GM21619 (cell line): ENCODE measurements at regions not wholly inside any gene's neighbourhood (a gene's known extent, or its start where the extent isn't known, plus 50 kb on each side); places are given as distances from the start of the nearest gene placed in this dataset.
"Not testable (repeated sequence)": the region's sequence is repeated elsewhere in the genome, so short reads cannot be mapped to it uniquely, and the experiment has no call there.

Experiments
- ATAC-seq: cut with Tn5 transposase; IDR thresholded peaks from one replicate; pipeline ENCODE4 v1.9.1; 2021; ENCODE audit not compliant: unreplicated experiment

DNA sequence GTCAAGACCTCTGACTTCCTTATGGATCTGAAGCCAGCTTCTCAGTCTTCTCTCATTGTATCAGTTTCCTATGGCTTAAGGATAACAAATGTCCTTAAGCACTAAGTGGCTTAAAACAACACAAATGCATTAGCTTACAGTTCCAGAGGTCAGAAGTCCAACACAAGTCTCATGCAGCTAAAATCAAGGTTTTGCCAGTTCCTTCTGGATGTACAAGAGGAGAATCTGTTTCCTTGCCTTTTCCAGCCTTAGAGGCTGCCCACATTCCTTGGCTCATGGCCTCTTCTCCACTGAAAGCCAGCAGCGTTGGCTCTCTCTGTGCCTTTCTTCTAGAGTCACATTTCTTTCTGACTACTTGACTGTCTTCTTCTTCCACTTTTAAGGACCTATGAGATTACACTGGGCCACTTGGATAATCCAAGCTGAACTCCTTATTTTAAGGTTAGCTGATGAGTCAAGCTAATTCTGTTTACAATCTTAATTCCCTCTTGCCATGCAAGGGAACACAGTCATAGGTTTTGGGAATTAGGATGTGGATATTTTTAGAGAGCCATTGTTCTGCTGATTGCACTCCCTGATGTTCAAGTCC lies 179.0 kb downstream of the BCAS1 start:
- no peak for ATAC-seq

GRCh38 chr20:53890443-53891305 lies 179.7 kb downstream of the BCAS1 start:
- no peak for ATAC-seq

- ATAC-seq, result no peak
Observed at GRCh38 chr20:53889411-53890148, 180.8 kb downstream of the BCAS1 start.

GRCh38 chr20:53888951-53889350 lies 181.4 kb downstream of the BCAS1 start:
- no peak for ATAC-seq

GRCh38 chr20:53888510-53888909 lies 181.9 kb downstream of the BCAS1 start:
- no peak for ATAC-seq

- no peak for ATAC-seq
Observed at GRCh38 chr20:53887973-53888372, 182.4 kb downstream of the BCAS1 start.

- no peak for ATAC-seq
Observed at GRCh38 chr20:53884859-53885541, 185.4 kb downstream of the BCAS1 start.

DNA sequence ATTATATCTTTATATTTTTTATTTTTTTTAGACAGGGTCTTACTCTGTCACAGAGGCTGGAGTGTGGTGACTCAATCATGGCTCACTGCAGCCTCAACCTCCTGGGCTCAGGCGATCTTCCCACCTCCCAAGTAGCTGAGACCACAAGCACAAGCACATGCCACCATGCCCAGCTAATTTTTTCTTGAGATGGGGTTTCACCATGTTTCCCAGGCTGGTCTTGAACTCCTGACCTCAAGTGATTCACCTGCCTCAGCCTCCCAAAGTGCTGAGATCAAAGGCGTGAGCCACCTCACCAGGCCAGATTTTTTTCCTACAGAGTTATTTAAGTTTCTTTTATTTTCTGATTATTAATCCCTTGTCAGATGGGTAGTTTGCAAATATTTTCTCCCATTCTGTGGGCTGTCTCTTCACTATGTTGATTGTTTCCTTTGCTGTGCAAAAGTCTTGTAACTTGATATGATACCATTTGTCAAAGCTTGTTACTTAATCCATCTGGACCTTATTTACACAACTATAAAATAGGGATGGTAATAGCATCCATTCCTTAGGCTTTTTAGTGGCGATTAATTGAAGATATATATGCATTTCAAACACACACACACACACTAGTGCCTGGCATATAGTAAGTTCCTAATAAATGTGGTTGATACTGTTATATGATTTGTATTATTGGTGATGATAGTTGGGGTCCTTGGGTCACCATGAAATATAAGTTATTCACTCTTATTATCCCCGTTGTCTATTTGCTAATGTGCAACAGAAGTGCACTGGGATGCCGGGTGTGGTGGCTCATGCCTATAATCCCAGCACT lies 187.1 kb downstream of the BCAS1 start:
- ATAC-seq, result no peak

DNA sequence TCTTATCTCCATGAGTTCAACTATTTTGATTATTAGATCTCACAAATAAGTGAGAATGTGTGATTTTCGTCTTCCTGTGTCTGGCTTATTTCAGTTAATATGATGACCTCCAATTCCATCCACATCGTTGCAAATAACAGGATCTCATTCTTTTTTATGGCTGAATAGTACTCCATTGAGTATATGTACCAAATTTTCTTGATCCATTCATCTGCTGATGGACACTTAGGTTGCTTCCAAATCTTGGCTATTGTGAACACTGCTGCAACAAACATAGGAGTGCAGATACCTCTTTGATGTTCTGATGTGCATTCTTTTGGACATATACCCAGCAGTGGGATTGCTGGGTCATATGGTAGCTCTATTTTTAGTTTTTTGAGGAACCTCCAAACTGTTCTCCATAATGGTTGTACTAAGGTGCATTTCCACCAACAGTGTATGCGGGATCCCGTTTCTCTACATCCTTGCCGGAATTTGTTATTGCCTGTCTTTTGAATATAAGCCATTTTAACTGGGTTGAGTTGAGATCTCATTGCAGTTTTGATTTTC lies 187.9 kb downstream of the BCAS1 start:
- ATAC-seq, result not testable (repeated sequence)

DNA sequence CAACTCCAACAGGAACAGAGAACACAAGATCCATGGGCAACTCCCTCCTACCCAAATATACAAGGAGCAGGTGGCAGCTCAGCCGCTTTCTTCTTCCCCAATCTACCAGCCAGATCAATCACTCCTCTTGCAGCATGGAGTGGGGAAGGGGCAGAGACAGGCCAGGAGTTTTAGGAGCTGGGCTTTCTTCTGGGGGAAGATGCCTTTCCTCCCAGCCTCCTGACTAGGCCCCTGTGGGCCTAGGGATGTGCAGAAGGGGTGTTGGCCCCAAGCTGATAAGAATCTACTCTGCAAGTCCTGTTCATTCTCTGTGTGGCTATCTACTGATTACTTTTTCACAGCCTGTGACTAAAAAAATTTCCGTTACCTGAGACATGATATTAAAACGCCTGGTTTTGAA lies 189.0 kb downstream of the BCAS1 start:
- ATAC-seq, result no peak

DNA sequence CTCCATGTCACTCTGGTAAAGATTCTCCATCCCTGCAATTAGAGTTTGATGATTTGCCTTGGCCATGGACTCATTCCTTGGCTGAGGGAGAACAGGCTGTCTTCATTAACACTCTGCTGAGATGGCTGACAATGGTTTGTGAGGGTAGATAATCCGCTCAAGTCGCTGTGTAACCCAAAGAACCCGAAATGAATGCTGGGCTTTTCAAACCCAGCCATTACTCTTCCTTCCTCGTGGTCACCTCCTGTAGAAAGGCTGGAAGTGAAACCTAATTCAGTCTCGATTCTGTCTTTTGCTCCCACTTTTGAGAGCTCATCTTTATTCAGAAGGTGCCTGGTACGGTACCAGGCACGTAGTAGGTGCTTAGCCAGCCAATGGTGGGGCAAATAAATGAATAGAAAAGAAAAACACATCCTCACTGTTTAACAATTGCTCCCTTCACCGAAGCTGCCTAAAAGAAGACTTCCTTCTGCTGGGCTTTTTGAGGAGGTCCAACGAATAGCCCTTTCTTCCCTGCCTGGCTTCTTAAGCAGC lies 190.2 kb downstream of the BCAS1 start:
- ATAC-seq, result no peak

DNA sequence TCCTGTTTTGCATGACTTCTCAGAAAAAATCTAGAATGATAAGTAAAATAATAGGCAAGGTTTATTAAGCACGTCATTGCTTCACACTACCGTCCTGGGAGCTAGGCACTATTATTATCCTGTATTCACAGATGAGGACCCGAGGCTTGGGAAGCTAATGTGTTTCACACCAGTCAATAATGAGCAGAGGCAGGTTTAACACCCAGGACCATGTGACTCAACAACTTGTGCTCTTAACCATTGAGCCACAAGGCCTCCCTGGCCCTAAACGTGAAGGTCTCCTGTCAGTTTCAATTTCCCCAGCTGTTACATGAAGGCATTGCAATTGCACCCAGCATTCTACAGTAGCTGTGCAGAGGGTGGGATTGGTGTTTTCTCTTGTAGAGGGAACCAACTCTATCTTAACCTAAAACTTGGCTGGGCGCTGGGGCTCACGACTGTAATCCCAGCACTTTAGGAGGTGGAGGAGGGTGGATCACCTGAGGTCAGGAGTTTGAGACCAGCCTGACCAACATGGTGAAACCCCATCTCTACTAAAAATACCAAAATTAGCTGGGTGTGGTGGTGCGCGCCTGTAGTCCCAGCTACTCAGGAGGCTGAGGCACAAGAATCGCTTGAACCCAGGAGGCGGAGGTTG lies 191.2 kb downstream of the BCAS1 start:
- no peak for ATAC-seq

DNA sequence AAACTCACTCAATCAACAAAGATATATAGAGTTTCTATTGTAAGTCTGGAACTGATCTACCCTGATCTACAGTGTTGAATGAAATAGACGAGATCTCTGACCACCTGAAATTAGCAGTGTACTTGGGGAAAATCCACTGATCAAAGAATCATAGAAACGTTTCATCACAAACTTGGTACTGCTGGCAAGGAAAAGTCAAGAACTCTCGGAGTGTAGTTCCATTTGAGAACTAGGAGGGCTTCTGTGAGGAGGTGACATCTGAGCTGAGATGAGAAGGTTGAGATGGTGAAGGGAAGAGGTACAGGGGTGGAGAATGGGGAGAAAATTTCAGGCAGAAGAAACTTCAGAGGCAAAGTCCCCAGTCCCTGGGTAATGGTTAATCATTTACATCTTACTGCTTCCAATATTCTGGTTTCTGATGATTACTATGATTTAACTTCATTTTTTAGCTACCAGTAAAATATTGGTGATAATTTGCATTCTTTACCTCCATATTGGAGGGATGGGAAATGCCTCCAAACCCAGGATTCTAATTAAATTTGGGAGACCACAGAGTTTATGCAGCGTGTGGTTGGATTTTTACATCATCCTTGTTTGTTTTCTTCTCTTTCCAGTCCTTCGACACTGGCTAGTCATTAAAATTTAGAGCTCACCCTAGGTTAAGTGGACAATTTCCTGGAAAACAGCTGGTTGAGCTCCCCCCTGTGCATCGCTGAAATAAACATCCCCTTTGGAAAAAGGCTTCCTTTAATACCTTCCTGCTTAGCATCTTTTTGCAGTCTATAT lies 191.9 kb downstream of the BCAS1 start:
- no peak for ATAC-seq

DNA sequence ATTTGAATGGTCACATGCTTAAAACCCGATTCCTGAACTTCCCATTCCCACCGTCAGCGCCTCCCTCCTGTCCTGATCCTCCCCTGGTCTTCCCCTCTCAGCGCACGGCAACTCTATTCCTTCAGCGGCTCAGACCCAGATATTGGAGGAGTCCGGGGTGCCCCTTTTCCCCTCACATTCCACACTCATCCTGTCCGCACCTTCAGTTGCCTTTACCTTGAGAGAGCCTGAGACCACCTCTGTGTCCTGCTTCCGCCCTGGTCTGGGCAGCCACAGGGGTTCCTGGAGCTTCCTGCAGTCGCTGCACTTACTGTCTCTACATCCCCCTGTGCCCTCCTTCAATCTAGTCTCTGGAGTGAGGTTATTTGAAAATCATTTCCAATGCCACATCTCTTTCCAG lies 193.4 kb downstream of the BCAS1 start:
- ATAC-seq, result no peak

- ATAC-seq, result no peak
Observed at GRCh38 chr20:53876470-53876869, 193.9 kb downstream of the BCAS1 start.

- ATAC-seq, result no peak
Observed at GRCh38 chr20:53875452-53875851, 194.9 kb downstream of the BCAS1 start.

GRCh38 chr20:53874706-53875105 lies 195.7 kb downstream of the BCAS1 start:
- no peak for ATAC-seq

DNA sequence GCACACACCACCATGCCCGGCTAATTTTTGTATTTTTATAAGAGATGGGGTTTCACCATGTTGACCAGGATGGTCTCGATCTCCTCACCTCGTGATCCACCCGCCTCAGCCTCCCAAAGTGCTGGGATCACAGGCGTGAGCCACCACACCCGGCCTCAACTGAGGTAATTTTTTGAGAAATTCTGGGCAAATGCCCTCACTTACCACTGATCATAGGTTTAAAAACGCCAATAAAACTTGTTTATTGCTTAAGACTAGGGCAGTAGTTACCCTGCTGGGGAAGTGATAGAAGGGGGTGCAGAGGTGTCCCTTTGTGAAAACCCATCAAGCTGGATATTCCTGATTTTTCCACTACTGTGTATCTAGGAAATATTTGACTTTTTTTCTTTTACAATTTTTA lies 196.3 kb downstream of the BCAS1 start:
- no peak for ATAC-seq

- ATAC-seq, result no peak
Observed at GRCh38 chr20:53873230-53873604, 197.2 kb downstream of the BCAS1 start.
